HepG2 (cell line): ENCODE measurements at regions not wholly inside any gene's neighbourhood (a gene's known extent, or its start where the extent isn't known, plus 50 kb on each side); places are given as distances from the start of the nearest gene placed in this dataset.

ENCODE experiments used
- KLF9 ChIP-seq: IDR thresholded peaks from 2 replicates; pipeline ENCODE4 v1.6.1; 2016; ENCODE audit warnings: low read depth
- POLR2A ChIP-seq, 2 experiments: IDR thresholded peaks; 2 replicates each; pipeline ENCODE4 v1.6.1; 2011; ENCODE audit warnings: low read depth in 2 of 2, low read length in 2 of 2, mild to moderate bottlenecking in 1 of 2, moderate library complexity in 1 of 2; ENCODE audit not compliant: insufficient read depth in 1 of 2
- RBM39 ChIP-seq: fragments of 200-400 bp; formaldehyde crosslinking; IDR thresholded peaks from one replicate; pipeline ENCODE4 v1.6.1; 2018; ENCODE audit warnings: antibody characterized with exemption, mild to moderate bottlenecking, low read depth, low read length; ENCODE audit not compliant: poor library complexity, severe bottlenecking

GRCh38 chr12:87795555-87795954, 233.6 kb downstream of the C12orf50 start:
- TF ChIP-seq KLF9 = no peak
- no peak for TF ChIP-seq RBM39
- TF ChIP-seq POLR2A (IDR thresholded peaks at IDR 0.05; ENCODE audit: insufficient read depth in 1 of 2, low read depth in 2 of 2, low read length in 2 of 2) = no peak
